Brain microvascular endothelial cell (primary cell): ENCODE measurements at regions not wholly inside any gene's neighbourhood (a gene's known extent, or its start where the extent isn't known, plus 50 kb on each side); places are given as distances from the start of the nearest gene placed in this dataset.

Experiments used
- DNase-seq: peaks from one replicate; pipeline ENCODE4 v3.0.0-alpha.2; 2020
- H3K27ac ChIP-seq: fragments of 250-450 bp; sonication (Bioruptor Pico); 2 replicates; pipeline ENCODE4 v1.5.1; 2020; ENCODE audit warnings: mild to moderate bottlenecking, moderate library complexity
- H3K27me3 ChIP-seq: fragments of 250-450 bp; sonication (Bioruptor Pico); replicated peaks from 2 replicates; pipeline ENCODE4 v1.5.1; 2020; ENCODE audit warnings: mild to moderate bottlenecking
- H3K36me3 ChIP-seq: fragments of 250-450 bp; sonication (Bioruptor Pico); replicated peaks from 2 replicates; pipeline ENCODE4 v1.5.1; 2020; ENCODE audit warnings: mild to moderate bottlenecking
- H3K4me3 ChIP-seq: 2 replicates; pipeline ENCODE4 v1.5.1; 2011; ENCODE audit warnings: low read depth, mild to moderate bottlenecking, control low read depth, low read length, moderate library complexity
- in situ Hi-C: cut with HindIII; loops from 2 replicates; pipeline ENCODE4 v1.10.0; 2017; ENCODE audit warnings: low sequenced_read_pairs, low pct_ligation_motif_present
- TF ChIP-seq, protein P1 (sequence below): IDR thresholded peaks from 2 replicates; pipeline ENCODE4 v1.5.1; 2011; ENCODE audit warnings: low read depth, mild to moderate bottlenecking, moderate library complexity, low read length, control low read depth, inconsistent platforms; ENCODE audit errors: missing control alignments

DNA sequence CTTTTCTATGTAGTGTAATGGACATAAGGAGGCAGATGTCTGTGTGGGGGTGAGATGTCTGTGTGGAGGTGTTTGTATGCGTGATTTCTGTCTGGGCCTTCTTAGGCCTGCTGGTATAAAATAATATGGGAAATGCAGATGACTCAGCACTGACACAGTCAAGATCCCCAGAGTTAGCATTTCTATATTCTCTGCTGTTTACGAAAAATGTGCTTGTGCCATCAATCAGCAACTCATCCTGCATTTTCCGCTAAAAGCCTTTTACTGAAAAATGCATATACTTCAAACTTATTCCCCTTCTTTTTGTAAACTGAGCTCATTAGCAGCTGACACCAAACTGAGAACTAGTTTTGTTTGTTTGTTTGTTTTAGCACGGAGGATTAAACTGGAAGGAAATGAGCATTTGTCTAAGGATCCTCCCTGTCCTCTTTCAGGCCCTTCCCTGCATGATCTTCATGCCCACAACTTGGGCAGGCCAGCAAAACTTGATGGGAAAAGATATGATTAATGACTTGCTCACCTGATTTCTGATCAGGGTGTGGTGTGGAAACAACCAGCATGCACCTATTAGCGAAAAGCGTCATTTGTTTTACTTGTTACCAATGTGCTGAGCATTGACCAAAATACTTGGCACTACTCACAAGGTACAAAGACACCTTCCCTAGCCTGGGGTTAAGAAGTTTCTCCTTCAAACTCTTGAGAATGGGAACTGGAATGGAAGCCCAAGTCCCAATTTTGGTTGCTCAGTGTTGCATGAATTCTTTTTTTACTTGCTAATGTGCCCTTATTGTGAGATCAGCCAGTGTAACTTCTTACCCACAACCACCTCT is 77.4 kb downstream of the NDUFS5 start:
- H3K36me3 ChIP-seq, result no peaks in the 10 kb centered on the region
- peak; percentile 71 for DNase-seq
- in situ Hi-C loops, result no loop called here
- TF ChIP-seq, protein P1, sequence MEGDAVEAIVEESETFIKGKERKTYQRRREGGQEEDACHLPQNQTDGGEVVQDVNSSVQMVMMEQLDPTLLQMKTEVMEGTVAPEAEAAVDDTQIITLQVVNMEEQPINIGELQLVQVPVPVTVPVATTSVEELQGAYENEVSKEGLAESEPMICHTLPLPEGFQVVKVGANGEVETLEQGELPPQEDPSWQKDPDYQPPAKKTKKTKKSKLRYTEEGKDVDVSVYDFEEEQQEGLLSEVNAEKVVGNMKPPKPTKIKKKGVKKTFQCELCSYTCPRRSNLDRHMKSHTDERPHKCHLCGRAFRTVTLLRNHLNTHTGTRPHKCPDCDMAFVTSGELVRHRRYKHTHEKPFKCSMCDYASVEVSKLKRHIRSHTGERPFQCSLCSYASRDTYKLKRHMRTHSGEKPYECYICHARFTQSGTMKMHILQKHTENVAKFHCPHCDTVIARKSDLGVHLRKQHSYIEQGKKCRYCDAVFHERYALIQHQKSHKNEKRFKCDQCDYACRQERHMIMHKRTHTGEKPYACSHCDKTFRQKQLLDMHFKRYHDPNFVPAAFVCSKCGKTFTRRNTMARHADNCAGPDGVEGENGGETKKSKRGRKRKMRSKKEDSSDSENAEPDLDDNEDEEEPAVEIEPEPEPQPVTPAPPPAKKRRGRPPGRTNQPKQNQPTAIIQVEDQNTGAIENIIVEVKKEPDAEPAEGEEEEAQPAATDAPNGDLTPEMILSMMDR, result no peak
- peak overlapping the region; percentile 79 for H3K27ac ChIP-seq
- no peak overlapping the region for H3K4me3 ChIP-seq
- no peaks in the 10 kb centered on the region for H3K27me3 ChIP-seq

GRCh38 chr1:39104158-39105060 is 78.3 kb downstream of the NDUFS5 start:
- H3K27ac ChIP-seq, result peak overlapping the region; percentile 79
- in situ Hi-C loops, result no loop called here
- no peak for DNase-seq
- H3K27me3 ChIP-seq, result no peaks in the 10 kb centered on the region
- TF ChIP-seq, protein P1, result no peak
- no peaks in the 10 kb centered on the region for H3K36me3 ChIP-seq
- peak overlapping the region; percentile 80 for H3K4me3 ChIP-seq

GRCh38 chr1:39105061-39105840 is 79.1 kb downstream of the NDUFS5 start:
- H3K27ac ChIP-seq, result peak overlapping the region; percentile 79
- no peak for DNase-seq
- in situ Hi-C loops, result no loop called here
- peak overlapping the region; percentile 80 for H3K4me3 ChIP-seq
- no peaks in the 10 kb centered on the region for H3K36me3 ChIP-seq
- H3K27me3 ChIP-seq, result no peaks in the 10 kb centered on the region
- TF ChIP-seq, protein P1, result no peak

DNA sequence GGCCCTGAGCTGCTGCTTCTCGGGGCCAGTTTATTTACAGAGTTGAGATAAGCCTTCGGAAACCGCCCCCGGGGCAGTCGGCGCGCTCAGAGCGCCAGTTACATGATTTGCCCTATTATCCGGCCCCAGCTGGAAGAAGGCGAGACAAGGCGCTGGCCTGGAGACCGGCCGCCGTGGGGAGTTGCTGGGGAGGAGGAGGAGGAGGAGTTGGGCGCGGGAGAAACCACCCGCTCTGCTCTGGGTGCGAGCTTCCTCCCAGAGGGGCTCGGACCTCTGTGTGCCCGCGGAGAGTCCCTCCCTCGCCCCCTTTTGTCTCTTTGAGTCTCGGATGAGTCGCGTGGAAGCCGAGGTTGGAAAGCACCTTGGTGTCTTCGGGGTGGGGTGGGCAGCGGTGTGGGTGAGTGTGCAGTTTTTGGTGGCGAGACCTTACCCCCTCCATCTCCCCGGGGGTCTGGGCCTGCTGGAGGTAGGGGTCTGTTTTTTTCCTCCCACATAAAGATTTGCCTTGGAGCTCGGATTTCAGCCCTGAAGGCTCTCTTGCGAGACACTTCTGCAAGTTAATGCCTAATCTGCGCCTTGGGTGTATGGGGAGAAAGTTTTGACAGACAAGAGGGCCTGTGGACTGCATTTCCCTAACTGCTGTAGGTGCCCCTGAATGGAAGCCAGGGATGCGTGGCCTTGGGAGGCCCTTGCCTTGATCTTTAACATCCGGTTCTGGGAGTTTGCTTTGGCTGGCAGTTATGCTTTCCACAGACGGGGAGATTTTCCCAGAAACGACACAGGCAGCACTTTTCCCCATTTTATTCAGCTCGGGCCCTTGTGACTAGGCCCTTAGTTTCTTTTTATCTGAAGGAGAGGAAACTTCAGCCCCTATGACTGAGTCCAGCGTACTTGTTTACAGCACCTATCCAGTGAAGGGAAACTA is 80.0 kb downstream of the NDUFS5 start:
- DNase-seq, result no peak
- peak overlapping the region; percentile 79 for H3K27ac ChIP-seq
- H3K4me3 ChIP-seq, result peak overlapping the region; percentile 80
- in situ Hi-C loops, result no loop called here
- H3K36me3 ChIP-seq, result no peaks in the 10 kb centered on the region
- no peaks in the 10 kb centered on the region for H3K27me3 ChIP-seq
- TF ChIP-seq, protein P1, result no peak

DNA sequence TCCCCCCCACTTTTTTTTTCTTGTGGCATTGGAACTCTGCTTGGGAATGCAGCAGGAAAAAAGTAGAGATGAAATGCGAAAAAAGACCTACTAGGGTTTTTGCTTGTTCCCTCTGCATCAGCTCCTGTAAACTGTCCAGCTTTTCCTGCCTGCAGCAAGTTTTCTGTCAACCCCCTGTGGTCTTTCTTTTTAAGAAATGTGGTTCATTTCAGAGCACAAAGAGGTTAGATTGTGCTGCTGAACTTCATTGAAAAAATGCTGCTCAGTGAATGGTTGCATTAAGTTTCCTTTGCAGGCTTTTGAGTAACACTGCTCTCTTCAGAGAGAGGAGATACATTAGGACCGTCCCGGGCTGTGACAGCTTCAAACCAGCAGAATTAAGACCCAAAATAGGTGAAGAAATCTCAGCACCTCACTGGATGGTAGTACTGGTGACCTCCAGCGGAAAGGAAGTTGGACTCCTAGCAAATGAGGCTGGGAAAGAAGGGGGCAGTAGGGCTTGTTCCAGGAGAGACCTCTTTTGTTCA is 80.7 kb downstream of the NDUFS5 start:
- in situ Hi-C loops, result no loop called here
- no peak for DNase-seq
- H3K27ac ChIP-seq, result no peak overlapping the region

More for the DNA sequence above, 80.7 kb downstream of the NDUFS5 start:
- TF ChIP-seq, protein P1, result no peak
- no peaks in the 10 kb centered on the region for H3K36me3 ChIP-seq
- H3K4me3 ChIP-seq, result peak overlapping the region; percentile 80
- no peaks in the 10 kb centered on the region for H3K27me3 ChIP-seq
